Peyer's patch (tissue), 4 donors: ENCODE measurements at regions not wholly inside any gene's neighbourhood (a gene's known extent, or its start where the extent isn't known, plus 50 kb on each side); places are given as distances from the start of the nearest gene placed in this dataset.

Experiments
- POLR2A ChIP-seq, 2 donors: fragments of 450-650 bp; IDR thresholded peaks; one replicate each; pipeline ENCODE4 v1.5.1; 2017; ENCODE audit warnings: antibody characterized with exemption in 2 of 2, mild to moderate bottlenecking in 2 of 2, moderate library complexity in 2 of 2
- TF ChIP-seq, protein P1 (sequence below), 6 experiments: fragments of 450-650 bp in 4 of 6; fragments of 200-600 bp in 2 of 6; sonication (generic) in 1 of 6; IDR thresholded peaks; one replicate each; pipeline ENCODE4 v1.5.1; 2017 to 2019; ENCODE audit warnings: antibody characterized with exemption in 6 of 6, mild to moderate bottlenecking in 3 of 6, moderate library complexity in 1 of 6

DNA sequence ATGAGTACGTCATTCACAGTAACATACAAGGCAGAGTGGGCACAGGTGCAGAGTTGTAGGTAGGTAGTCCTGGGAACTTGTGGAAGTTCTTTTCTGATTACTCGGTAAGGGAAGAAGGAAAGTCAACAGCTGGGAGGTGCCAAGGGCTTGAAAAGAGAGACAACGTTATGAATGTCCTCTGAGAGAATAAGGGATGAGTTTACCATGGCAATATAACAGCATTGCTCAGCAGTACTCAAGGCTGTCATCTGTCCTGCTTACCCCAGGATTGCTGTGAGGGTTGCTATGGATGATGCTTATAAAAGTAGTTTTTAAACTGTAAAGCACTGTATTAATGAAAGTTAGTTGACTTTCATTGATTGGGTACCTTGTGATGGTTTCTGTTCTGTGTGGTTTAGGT, 369.1 kb upstream of the SGCD start:
- TF ChIP-seq, protein P1, sequence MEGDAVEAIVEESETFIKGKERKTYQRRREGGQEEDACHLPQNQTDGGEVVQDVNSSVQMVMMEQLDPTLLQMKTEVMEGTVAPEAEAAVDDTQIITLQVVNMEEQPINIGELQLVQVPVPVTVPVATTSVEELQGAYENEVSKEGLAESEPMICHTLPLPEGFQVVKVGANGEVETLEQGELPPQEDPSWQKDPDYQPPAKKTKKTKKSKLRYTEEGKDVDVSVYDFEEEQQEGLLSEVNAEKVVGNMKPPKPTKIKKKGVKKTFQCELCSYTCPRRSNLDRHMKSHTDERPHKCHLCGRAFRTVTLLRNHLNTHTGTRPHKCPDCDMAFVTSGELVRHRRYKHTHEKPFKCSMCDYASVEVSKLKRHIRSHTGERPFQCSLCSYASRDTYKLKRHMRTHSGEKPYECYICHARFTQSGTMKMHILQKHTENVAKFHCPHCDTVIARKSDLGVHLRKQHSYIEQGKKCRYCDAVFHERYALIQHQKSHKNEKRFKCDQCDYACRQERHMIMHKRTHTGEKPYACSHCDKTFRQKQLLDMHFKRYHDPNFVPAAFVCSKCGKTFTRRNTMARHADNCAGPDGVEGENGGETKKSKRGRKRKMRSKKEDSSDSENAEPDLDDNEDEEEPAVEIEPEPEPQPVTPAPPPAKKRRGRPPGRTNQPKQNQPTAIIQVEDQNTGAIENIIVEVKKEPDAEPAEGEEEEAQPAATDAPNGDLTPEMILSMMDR (IDR thresholded peaks at IDR 0.05), result no peak
- TF ChIP-seq POLR2A (IDR thresholded peaks at IDR 0.05), result no peak
